HCT116 (cell line): ENCODE measurements at regions not wholly inside any gene's neighbourhood (a gene's known extent, or its start where the extent isn't known, plus 50 kb on each side); places are given as distances from the start of the nearest gene placed in this dataset.

Experiments
- EZH2 ChIP-seq: fragments of 200-600 bp; sonication (generic); IDR thresholded peaks from 2 replicates; pipeline ENCODE4 v1.6.1; 2017; ENCODE audit warnings: antibody characterized with exemption, mixed run types
- FOSL1 ChIP-seq: IDR thresholded peaks from 2 replicates; pipeline ENCODE4 v1.6.1; 2012; ENCODE audit warnings: low read depth
- SP1 ChIP-seq: IDR thresholded peaks from 2 replicates; pipeline ENCODE4 v1.6.1; 2012; ENCODE audit warnings: low read depth
- TF ChIP-seq, protein P1 (sequence below), 3 experiments: fragments of 200-600 bp in 1 of 3; sonication (generic) in 1 of 3; IDR thresholded peaks in 2 of 3; conservative IDR thresholded peaks in 1 of 3; 2 replicates each; pipeline ENCODE4 v1.5.1; 2012 to 2017; ENCODE audit warnings: low read depth in 2 of 3, low read length in 2 of 3, antibody characterized with exemption in 1 of 3, borderline replicate concordance in 1 of 3, control low read depth in 1 of 3, mild to moderate bottlenecking in 1 of 3, mixed read lengths in 1 of 3, mixed run types in 1 of 3, moderate library complexity in 1 of 3; ENCODE audit not compliant: insufficient read depth in 1 of 3
- TF ChIP-seq, protein P2 (sequence below): IDR thresholded peaks from 2 replicates; pipeline ENCODE4 v1.6.1; 2011; ENCODE audit warnings: mild to moderate bottlenecking, low read length, moderate library complexity; ENCODE audit not compliant: insufficient replicate concordance; ENCODE audit errors: extremely low read depth

DNA sequence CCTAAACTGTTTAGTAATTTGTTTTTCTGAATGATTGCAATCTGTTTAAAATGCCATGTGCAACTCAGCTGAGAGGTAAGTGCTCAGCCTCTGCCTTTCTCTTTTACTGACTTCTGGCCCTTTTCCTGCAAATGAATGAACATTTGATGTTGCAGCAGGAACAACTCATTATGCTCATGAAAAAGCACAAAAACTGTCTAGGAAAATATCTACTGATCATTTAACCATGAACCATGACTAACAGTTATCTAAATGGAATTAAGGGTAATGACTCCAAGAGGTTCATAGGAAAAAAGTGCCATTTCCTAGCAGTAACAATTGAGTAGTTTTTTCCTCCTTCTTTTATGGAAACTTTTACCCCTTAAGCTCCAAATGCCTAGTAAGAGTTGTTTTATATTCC is 70.6 kb upstream of the ANKH start:
- TF ChIP-seq, protein P1, sequence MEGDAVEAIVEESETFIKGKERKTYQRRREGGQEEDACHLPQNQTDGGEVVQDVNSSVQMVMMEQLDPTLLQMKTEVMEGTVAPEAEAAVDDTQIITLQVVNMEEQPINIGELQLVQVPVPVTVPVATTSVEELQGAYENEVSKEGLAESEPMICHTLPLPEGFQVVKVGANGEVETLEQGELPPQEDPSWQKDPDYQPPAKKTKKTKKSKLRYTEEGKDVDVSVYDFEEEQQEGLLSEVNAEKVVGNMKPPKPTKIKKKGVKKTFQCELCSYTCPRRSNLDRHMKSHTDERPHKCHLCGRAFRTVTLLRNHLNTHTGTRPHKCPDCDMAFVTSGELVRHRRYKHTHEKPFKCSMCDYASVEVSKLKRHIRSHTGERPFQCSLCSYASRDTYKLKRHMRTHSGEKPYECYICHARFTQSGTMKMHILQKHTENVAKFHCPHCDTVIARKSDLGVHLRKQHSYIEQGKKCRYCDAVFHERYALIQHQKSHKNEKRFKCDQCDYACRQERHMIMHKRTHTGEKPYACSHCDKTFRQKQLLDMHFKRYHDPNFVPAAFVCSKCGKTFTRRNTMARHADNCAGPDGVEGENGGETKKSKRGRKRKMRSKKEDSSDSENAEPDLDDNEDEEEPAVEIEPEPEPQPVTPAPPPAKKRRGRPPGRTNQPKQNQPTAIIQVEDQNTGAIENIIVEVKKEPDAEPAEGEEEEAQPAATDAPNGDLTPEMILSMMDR (IDR thresholded peaks at IDR 0.05 in 2 of 3, conservative IDR thresholded peaks at IDR 0.05 in 1 of 3; ENCODE audit: borderline replicate concordance in 1 of 3, insufficient read depth in 1 of 3, low read depth in 2 of 3, low read length in 2 of 3) = no peak
- TF ChIP-seq EZH2 (no peak), SP1 (no peak), FOSL1 (no peak)
- TF ChIP-seq, protein P2, sequence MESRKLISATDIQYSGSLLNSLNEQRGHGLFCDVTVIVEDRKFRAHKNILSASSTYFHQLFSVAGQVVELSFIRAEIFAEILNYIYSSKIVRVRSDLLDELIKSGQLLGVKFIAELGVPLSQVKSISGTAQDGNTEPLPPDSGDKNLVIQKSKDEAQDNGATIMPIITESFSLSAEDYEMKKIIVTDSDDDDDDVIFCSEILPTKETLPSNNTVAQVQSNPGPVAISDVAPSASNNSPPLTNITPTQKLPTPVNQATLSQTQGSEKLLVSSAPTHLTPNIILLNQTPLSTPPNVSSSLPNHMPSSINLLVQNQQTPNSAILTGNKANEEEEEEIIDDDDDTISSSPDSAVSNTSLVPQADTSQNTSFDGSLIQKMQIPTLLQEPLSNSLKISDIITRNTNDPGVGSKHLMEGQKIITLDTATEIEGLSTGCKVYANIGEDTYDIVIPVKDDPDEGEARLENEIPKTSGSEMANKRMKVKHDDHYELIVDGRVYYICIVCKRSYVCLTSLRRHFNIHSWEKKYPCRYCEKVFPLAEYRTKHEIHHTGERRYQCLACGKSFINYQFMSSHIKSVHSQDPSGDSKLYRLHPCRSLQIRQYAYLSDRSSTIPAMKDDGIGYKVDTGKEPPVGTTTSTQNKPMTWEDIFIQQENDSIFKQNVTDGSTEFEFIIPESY = no peak
